ENCODE measurements at regions not wholly inside any gene's neighbourhood (a gene's known extent, or its start where the extent isn't known, plus 50 kb on each side); places are given as distances from the start of the nearest gene placed in this dataset.

GRCh38 chr2:191740016-191740419 lies 62.1 kb downstream of the NABP1 start:
- peak overlapping the region; percentile 4 for H2AFZ ChIP-seq (ENCODE audit: control insufficient read depth, low read depth, low read length)
- H3K9me3 ChIP-seq (replicated peaks; ENCODE audit: control insufficient read depth, insufficient read depth, low read length) = no peaks in the 10 kb centered on the region
- peak; percentile 93 for ATAC-seq
- ChIA-PET POLR2A (interaction anchor here (0.8 kb wide), 1 partner anchor 133 kb away, joined by 3 read pairs; no protein-coding TSS in a partner anchor), CTCF (interaction anchor here (0.7 to 1.5 kb wide), 4 partner anchors 11 to 19 kb away, joined by 3 to 7 read pairs (median 3); no protein-coding TSS in a partner anchor), SMC1A (ENCODE audit: uncharacterized antibody, unreplicated experiment) (interaction anchor here (0.5 to 1.7 kb wide), 4 partner anchors 18 to 1293 kb away, joined by 3 to 8 read pairs (median 4); no protein-coding TSS in a partner anchor), RAD21 (ENCODE audit: unreplicated experiment) (interaction anchor here (0.7 to 2.0 kb wide), 3 partner anchors 13 to 122 kb away, joined by 3 to 6 read pairs (median 3); no protein-coding TSS in a partner anchor)
- intact Hi-C loops (cut with micrococcal nuclease; ENCODE audit: unreplicated experiment) = no loop called here
- peak; percentile 20 for DNase-seq (ENCODE audit: low read depth, low spot score)
- H3K4me1 ChIP-seq (ENCODE audit: control insufficient read depth, insufficient read depth, low read length) = peaks cover 4% of the 10 kb centered on the region; the same call in 1 of the 2 replicates
- H3K36me3 ChIP-seq (ENCODE audit: control insufficient read depth in 2 of 2, insufficient read depth in 2 of 2, low read length in 1 of 2) = no peaks in the 10 kb centered on the region
- H3K4me3 ChIP-seq = no peak overlapping the region
- H3K4me2 ChIP-seq (ENCODE audit: control insufficient read depth, insufficient read depth) = no peak overlapping the region; the same call in 1 of the 2 replicates
- no peaks in the 10 kb centered on the region for H3K79me2 ChIP-seq (ENCODE audit: control insufficient read depth, insufficient read depth, low read length)
- no peaks in the 10 kb centered on the region for H3K27me3 ChIP-seq (replicated peaks in 1 of 2; ENCODE audit: control insufficient read depth in 2 of 2, insufficient read depth in 2 of 2, low read length in 1 of 2)
- H3K27ac ChIP-seq (ENCODE audit: control insufficient read depth, insufficient read depth) = no peak overlapping the region
- H4K20me1 ChIP-seq (ENCODE audit: control insufficient read depth, insufficient read depth) = no peaks in the 10 kb centered on the region
- BruUV-seq (replicated peaks) = no TSS peak
- in situ Hi-C loops (cut with MboI) = no loop called here
- FAIRE-seq = peak; percentile 91
- no peak overlapping the region for H3K9ac ChIP-seq (ENCODE audit: control insufficient read depth, insufficient read depth, low read length)
- TF ChIP-seq E2F8 (IDR thresholded peaks at IDR 0.05; ENCODE audit: low read depth, partially characterized antibody) = no peak
- no peak for TF ChIP-seq ZNF622 (IDR thresholded peaks at IDR 0.05)
- TF ChIP-seq CHD1 (IDR thresholded peaks at IDR 0.05; ENCODE audit: low read depth, low read length) = no peak
- no peak for TF ChIP-seq HDGF (IDR thresholded peaks at IDR 0.05)
- TF ChIP-seq RAD21 (IDR thresholded peaks at IDR 0.05; ENCODE audit: insufficient read depth, low read depth, low read length) = no peak
- no peak for TF ChIP-seq ESRRA (IDR thresholded peaks at IDR 0.05; ENCODE audit: low read length)
- TF ChIP-seq ZNF24 (IDR thresholded peaks at IDR 0.05) = no peak
- no peak for TF ChIP-seq IRF4 (IDR thresholded peaks at IDR 0.05; ENCODE audit: low read depth, low read length)
- 0 out of 2 replicates have a peak, but pooled peaks have one; percentile 48 for TF ChIP-seq FOXM1 (IDR thresholded peaks at IDR 0.05; ENCODE audit: low read depth, low read length)
- 0 out of 2 replicates have a peak, but pooled peaks have one; percentile 19 for TF ChIP-seq EED (IDR thresholded peaks at IDR 0.05; ENCODE audit: low read depth)
- TF ChIP-seq SMAD5 (IDR thresholded peaks at IDR 0.05; ENCODE audit: low read depth) = no peak
- TF ChIP-seq LARP7 (IDR thresholded peaks at IDR 0.05) = no peak
- TF ChIP-seq EZH2 (IDR thresholded peaks at IDR 0.05; ENCODE audit: borderline replicate concordance, control insufficient read depth, low read depth, low read length) = no peak
- no peak for TF ChIP-seq GATAD2B (conservative IDR thresholded peaks at IDR 0.05; ENCODE audit: low read depth)
- no peak for TF ChIP-seq MEF2A (IDR thresholded peaks at IDR 0.05; ENCODE audit: insufficient read depth, low read depth, low read length)
- peak; percentile 64; the same call in 1 of the 2 replicates for TF ChIP-seq NFIC (IDR thresholded peaks at IDR 0.05; ENCODE audit: low read depth, low read length)
- TF ChIP-seq SMAD1 (IDR thresholded peaks at IDR 0.05; ENCODE audit: low read depth, partially characterized antibody) = no peak
- TF ChIP-seq ETV6 (conservative IDR thresholded peaks at IDR 0.05 in 1 of 2, IDR thresholded peaks at IDR 0.05 in 1 of 2; ENCODE audit: borderline replicate concordance in 1 of 2, low read depth in 1 of 2) = no peak
- TF ChIP-seq RAD51 (IDR thresholded peaks at IDR 0.05) = no peak
- no peak for TF ChIP-seq RCOR1 (conservative IDR thresholded peaks at IDR 0.05; ENCODE audit: low read depth, low read length)
- peak in 1 of 2 experiments; percentile 28; a peak in 1 of 4 replicates for TF ChIP-seq IKZF2 (IDR thresholded peaks at IDR 0.05)
- no peak for TF ChIP-seq MYC (IDR thresholded peaks at IDR 0.05; ENCODE audit: insufficient read depth, insufficient read length, insufficient replicate concordance, low read length, severe bottlenecking)
- TF ChIP-seq NBN (IDR thresholded peaks at IDR 0.05) = no peak
- TF ChIP-seq CBFB (IDR thresholded peaks at IDR 0.05; ENCODE audit: low read depth) = peak; percentile 55; the same call in 1 of the 2 replicates
- TF ChIP-seq TCF12 (IDR thresholded peaks at IDR 0.05; ENCODE audit: low read depth, low read length) = no peak
- no peak for TF ChIP-seq NFYB (IDR thresholded peaks at IDR 0.05; ENCODE audit: insufficient read depth, low read depth, low read length)
